Mesothelial cell of epicardium (in vitro differentiated cells): ENCODE measurements at regions not wholly inside any gene's neighbourhood (a gene's known extent, or its start where the extent isn't known, plus 50 kb on each side); places are given as distances from the start of the nearest gene placed in this dataset.

ENCODE experiments used
- DNase-seq, 2 experiments: peaks; one replicate each; pipeline ENCODE4 v3.0.0; 2021; ENCODE audit warnings: low spot score in 2 of 2; ENCODE audit not compliant: unreplicated experiment in 2 of 2
- H3K27ac Mint-ChIP-seq: 2 replicates; pipeline ENCODE4 v1.8.0; 2021; ENCODE audit warnings: mixed read lengths
- H3K27me3 Mint-ChIP-seq: 2 replicates; pipeline ENCODE4 v1.8.0; 2021; ENCODE audit warnings: low read depth, mixed read lengths
- H3K36me3 Mint-ChIP-seq: 2 replicates; pipeline ENCODE4 v1.8.0; 2021; ENCODE audit warnings: mixed read lengths
- H3K4me1 Mint-ChIP-seq: 2 replicates; pipeline ENCODE4 v1.8.0; 2021; ENCODE audit warnings: mixed read lengths
- H3K4me3 Mint-ChIP-seq: 2 replicates; pipeline ENCODE4 v1.8.0; 2021; ENCODE audit warnings: mild to moderate bottlenecking, moderate library complexity, mixed read lengths
- H3K9me3 Mint-ChIP-seq: 2 replicates; pipeline ENCODE4 v1.8.0; 2021; ENCODE audit warnings: mixed read lengths
- TF ChIP-seq, protein P1 (sequence below): fragments of 200-600 bp; sonication (generic); IDR thresholded peaks from one replicate; pipeline ENCODE4 v1.5.0; 2021; ENCODE audit warnings: antibody characterized with exemption; ENCODE audit not compliant: unreplicated experiment

DNA sequence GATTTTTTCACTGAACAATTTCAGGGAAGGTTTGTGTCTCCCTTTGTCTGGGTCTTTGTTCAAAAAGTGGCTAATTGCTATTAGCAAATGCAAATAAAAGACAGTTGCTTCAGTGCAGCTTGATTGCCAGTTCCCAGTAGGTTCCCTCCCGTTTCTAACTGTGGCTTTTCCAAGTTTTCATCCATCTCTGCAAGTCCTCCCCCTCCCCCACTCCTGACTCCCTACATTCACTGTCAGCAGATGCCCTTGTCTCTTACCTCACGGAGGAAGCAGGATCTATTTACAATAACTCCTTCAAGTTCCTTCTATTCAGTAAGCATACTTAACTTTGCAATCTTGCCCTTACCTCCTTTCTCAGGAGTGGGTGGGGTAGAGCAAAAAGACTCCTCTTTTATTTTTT lies 55.4 kb upstream of the SCEL start:
- H3K4me3 Mint-ChIP-seq, result no peak overlapping the region
- no peaks in the 10 kb centered on the region for H3K27me3 Mint-ChIP-seq
- no peak overlapping the region for H3K27ac Mint-ChIP-seq
- TF ChIP-seq, protein P1, sequence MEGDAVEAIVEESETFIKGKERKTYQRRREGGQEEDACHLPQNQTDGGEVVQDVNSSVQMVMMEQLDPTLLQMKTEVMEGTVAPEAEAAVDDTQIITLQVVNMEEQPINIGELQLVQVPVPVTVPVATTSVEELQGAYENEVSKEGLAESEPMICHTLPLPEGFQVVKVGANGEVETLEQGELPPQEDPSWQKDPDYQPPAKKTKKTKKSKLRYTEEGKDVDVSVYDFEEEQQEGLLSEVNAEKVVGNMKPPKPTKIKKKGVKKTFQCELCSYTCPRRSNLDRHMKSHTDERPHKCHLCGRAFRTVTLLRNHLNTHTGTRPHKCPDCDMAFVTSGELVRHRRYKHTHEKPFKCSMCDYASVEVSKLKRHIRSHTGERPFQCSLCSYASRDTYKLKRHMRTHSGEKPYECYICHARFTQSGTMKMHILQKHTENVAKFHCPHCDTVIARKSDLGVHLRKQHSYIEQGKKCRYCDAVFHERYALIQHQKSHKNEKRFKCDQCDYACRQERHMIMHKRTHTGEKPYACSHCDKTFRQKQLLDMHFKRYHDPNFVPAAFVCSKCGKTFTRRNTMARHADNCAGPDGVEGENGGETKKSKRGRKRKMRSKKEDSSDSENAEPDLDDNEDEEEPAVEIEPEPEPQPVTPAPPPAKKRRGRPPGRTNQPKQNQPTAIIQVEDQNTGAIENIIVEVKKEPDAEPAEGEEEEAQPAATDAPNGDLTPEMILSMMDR, result no peak
- no peak for DNase-seq
- peaks cover 7% of the 10 kb centered on the region for H3K9me3 Mint-ChIP-seq
- H3K4me1 Mint-ChIP-seq, result peaks cover 17% of the 10 kb centered on the region
- H3K36me3 Mint-ChIP-seq, result no peaks in the 10 kb centered on the region

GRCh38 chr13:77479326-77479725 lies 56.2 kb upstream of the SCEL start:
- no peaks in the 10 kb centered on the region for H3K27me3 Mint-ChIP-seq
- peaks cover 12% of the 10 kb centered on the region for H3K9me3 Mint-ChIP-seq
- no peaks in the 10 kb centered on the region for H3K36me3 Mint-ChIP-seq
- no peak for DNase-seq
- no peak overlapping the region for H3K27ac Mint-ChIP-seq
- no peak overlapping the region for H3K4me3 Mint-ChIP-seq
- H3K4me1 Mint-ChIP-seq, result peaks cover 17% of the 10 kb centered on the region
- TF ChIP-seq, protein P1, result no peak

GRCh38 chr13:77477299-77477848 lies 58.1 kb upstream of the SCEL start:
- peaks cover 5% of the 10 kb centered on the region for H3K9me3 Mint-ChIP-seq
- H3K27ac Mint-ChIP-seq, result no peak overlapping the region
- H3K36me3 Mint-ChIP-seq, result no peaks in the 10 kb centered on the region
- no peaks in the 10 kb centered on the region for H3K27me3 Mint-ChIP-seq
- DNase-seq, result no peak
- TF ChIP-seq, protein P1, result no peak
- peaks cover 17% of the 10 kb centered on the region for H3K4me1 Mint-ChIP-seq
- H3K4me3 Mint-ChIP-seq, result peak overlapping the region; percentile 69

DNA sequence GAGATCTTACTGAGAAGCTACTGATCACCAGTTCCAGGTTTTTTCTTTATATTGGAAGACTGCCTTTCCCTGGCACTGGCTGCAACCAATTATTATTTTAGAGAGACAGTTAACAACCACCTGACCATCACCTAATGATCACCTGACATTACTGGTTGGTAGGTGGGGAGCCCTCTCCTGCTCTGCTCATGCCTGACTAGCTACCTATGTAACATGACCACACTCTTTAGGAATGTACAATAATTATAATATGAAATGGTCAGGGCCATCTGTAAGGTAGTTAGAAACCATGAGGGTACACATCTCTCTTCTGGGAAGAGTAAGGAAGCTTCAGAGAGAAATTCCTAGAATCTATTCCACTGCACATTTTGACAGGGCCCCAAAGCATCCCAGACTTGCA lies 59.0 kb upstream of the SCEL start:
- Mint-ChIP-seq H3K36me3 (no peaks in the 10 kb centered on the region), H3K4me1 (peaks cover 17% of the 10 kb centered on the region), H3K27ac (no peak overlapping the region), H3K9me3 (peaks cover 5% of the 10 kb centered on the region), H3K27me3 (no peaks in the 10 kb centered on the region), H3K4me3 (no peak overlapping the region)
- no peak for DNase-seq
- TF ChIP-seq, protein P1, result no peak

DNA sequence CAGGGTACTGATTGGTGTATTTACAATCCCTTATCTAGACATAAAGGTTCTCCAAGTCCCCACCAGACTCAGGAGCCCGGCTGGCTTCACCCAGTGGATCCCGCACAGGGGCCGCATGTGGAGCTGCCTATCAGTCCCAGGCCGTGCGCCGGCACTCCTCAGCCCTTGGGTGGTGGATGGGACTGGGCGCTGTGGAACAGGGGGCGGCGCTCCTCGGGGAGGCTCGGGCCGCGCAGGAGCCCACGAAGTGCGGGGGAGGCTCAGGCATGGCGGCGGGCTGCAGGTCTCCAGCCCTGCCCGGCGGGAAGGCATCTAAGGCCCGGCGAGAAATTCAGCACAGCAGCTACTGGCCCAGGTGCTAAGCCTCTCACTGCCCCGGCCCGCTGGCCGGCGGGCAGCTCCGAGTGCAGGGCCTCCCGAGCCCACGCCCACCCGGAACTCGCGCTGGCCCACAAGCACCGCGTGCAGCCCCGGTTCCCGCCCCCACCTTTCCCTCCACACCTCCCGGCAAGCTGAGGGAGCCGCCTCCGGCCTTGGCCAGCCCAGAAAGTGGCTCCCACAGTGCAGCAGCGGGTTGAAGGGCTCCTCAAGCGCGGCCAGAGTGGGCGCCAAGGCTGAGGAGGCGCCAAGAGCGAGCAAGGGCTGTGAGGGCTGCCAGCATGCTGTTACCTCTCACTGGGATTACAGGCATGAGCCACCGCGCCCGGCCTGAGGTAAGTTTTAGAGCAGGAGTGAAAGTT lies 60.0 kb upstream of the SCEL start:
- Mint-ChIP-seq H3K9me3 (peaks cover 5% of the 10 kb centered on the region), H3K36me3 (no peaks in the 10 kb centered on the region), H3K4me3 (no peak overlapping the region), H3K27me3 (no peaks in the 10 kb centered on the region), H3K4me1 (peaks cover 17% of the 10 kb centered on the region), H3K27ac (no peak overlapping the region)
- TF ChIP-seq, protein P1, result no peak
- no peak for DNase-seq
